ACHN (cell line): ENCODE measurements at regions not wholly inside any gene's neighbourhood (a gene's known extent, or its start where the extent isn't known, plus 50 kb on each side); places are given as distances from the start of the nearest gene placed in this dataset.
"Not testable (repeated sequence)": the region's sequence is repeated elsewhere in the genome, so short reads cannot be mapped to it uniquely, and the experiment has no call there.

Source experiments
- DNase-seq: peaks from one replicate; pipeline ENCODE4 v3.0.0-alpha.2; 2015
- in situ Hi-C: cut with HindIII; loops from 2 replicates; pipeline ENCODE4 v1.10.0; 2017; ENCODE audit warnings: low sequenced_read_pairs, low pct_ligation_motif_present, low pct_unique_long_range_greater_than_20kb

- DNase-seq, result no peak
- in situ Hi-C loops, result no loop called here
These were observed 53.8 kb upstream of the EDIL3 start for GRCh38 chr5:84438456-84438855.

GRCh38 chr5:84437673-84438315 is 53.1 kb upstream of the EDIL3 start:
- DNase-seq, result peak; percentile 72
- in situ Hi-C loops, result no loop called here

- DNase-seq, result no peak
- in situ Hi-C loops, result no loop called here
These were observed 52.2 kb upstream of the EDIL3 start for GRCh38 chr5:84436866-84437265.

- in situ Hi-C loops, DNase-seq: not testable (repeated sequence)
These were observed 51.2 kb upstream of the EDIL3 start for GRCh38 chr5:84435861-84436346.
